ENCODE measurements at regions not wholly inside any gene's neighbourhood (a gene's known extent, or its start where the extent isn't known, plus 50 kb on each side); places are given as distances from the start of the nearest gene placed in this dataset.

DNA sequence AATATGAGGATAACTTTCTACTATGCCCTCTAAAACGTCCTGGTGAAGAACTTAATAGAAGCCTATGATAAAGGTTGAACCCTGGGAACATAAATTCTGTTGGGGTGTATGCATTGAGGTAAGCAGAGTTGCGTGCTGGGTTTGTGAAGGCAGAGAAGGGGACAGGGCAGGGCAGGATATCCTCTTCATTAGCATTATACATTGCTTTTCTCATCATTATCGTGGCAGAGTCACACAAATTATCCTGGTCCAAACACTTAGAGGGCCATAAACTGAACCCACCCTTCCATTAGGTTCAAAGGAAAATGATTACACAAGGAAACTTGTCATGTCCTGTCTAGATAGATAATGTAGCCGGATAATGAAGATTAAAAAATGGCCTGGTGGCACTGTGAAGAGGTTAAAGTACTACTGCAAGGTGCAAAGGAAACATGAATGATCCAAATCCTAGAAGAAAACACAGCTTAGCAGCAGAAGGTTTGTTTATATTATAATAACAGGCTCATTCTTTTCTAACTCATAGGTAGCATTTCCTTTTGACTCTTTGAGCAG lies 189.1 kb downstream of the SPCS3 start:
- Mint-ChIP-seq H3K4me3 (ENCODE audit: low read depth) (no peak overlapping the region), H3K9me3 (ENCODE audit: low read depth) (peaks cover 2% of the 10 kb centered on the region), H3K4me1 (ENCODE audit: low read depth) (no peaks in the 10 kb centered on the region), H3K36me3 (ENCODE audit: insufficient read depth) (no peaks in the 10 kb centered on the region), H3K27ac (no peak overlapping the region), H3K27me3 (no peaks in the 10 kb centered on the region)
- TF ChIP-seq, protein P1, sequence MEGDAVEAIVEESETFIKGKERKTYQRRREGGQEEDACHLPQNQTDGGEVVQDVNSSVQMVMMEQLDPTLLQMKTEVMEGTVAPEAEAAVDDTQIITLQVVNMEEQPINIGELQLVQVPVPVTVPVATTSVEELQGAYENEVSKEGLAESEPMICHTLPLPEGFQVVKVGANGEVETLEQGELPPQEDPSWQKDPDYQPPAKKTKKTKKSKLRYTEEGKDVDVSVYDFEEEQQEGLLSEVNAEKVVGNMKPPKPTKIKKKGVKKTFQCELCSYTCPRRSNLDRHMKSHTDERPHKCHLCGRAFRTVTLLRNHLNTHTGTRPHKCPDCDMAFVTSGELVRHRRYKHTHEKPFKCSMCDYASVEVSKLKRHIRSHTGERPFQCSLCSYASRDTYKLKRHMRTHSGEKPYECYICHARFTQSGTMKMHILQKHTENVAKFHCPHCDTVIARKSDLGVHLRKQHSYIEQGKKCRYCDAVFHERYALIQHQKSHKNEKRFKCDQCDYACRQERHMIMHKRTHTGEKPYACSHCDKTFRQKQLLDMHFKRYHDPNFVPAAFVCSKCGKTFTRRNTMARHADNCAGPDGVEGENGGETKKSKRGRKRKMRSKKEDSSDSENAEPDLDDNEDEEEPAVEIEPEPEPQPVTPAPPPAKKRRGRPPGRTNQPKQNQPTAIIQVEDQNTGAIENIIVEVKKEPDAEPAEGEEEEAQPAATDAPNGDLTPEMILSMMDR (IDR thresholded peaks at IDR 0.05; ENCODE audit: unreplicated experiment): no peak
- no peak for DNase-seq (ENCODE audit: low spot score, unreplicated experiment)

DNA sequence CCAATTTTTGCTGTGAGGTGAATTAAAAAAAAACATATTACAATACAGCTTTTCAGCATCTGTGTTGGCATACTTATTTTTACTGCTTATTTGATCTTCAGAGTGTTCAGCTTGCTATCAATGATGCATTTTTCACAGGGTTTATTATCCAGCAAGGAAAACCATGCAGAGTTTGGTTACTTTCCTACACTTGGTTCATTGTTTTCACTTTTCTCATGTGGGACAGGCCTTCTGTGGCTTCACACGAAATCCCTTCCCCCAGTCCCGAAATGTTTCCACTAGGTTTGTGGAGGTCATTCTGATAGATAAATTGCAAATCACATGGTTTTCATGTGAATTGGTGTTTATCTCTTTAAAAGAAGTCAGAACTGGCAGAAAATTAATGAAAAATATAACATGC lies 205.8 kb downstream of the SPCS3 start:
- no peaks in the 10 kb centered on the region for H3K36me3 Mint-ChIP-seq (ENCODE audit: insufficient read depth)
- H3K27ac Mint-ChIP-seq: no peak overlapping the region
- peaks cover 10% of the 10 kb centered on the region for H3K4me1 Mint-ChIP-seq (ENCODE audit: low read depth)
- no peak overlapping the region for H3K4me3 Mint-ChIP-seq (ENCODE audit: low read depth)
- H3K9me3 Mint-ChIP-seq (ENCODE audit: low read depth): no peaks in the 10 kb centered on the region
- TF ChIP-seq, protein P1 (IDR thresholded peaks at IDR 0.05; ENCODE audit: unreplicated experiment): no peak
- no peak for DNase-seq (ENCODE audit: low spot score, unreplicated experiment)
- H3K27me3 Mint-ChIP-seq: no peaks in the 10 kb centered on the region

DNA sequence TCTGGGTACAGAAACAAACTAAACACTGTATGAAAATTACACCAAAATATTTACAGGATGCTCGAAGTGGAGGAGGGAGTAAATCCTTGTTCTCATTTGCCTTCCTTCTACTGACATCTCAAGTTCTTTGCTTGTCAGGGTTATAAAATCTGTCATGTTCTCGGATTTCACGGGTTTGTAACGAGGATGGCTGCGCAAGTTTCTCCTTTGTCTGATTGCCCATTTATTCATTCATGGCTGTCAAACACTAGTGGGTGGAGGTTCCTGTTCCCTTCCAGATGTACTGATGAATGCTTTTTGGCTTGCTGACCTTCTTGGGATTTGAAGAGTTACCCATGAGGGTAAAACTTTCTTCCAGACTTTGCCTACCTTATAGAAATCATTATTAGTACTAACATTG lies 206.9 kb downstream of the SPCS3 start:
- DNase-seq (ENCODE audit: low spot score, unreplicated experiment): no peak
- H3K4me1 Mint-ChIP-seq (ENCODE audit: low read depth): peaks cover 10% of the 10 kb centered on the region
- no peaks in the 10 kb centered on the region for H3K36me3 Mint-ChIP-seq (ENCODE audit: insufficient read depth)
- no peak overlapping the region for H3K4me3 Mint-ChIP-seq (ENCODE audit: low read depth)
- H3K27ac Mint-ChIP-seq: no peak overlapping the region
- no peaks in the 10 kb centered on the region for H3K27me3 Mint-ChIP-seq
- H3K9me3 Mint-ChIP-seq (ENCODE audit: low read depth): no peaks in the 10 kb centered on the region
- TF ChIP-seq, protein P1 (IDR thresholded peaks at IDR 0.05; ENCODE audit: unreplicated experiment): no peak

DNA sequence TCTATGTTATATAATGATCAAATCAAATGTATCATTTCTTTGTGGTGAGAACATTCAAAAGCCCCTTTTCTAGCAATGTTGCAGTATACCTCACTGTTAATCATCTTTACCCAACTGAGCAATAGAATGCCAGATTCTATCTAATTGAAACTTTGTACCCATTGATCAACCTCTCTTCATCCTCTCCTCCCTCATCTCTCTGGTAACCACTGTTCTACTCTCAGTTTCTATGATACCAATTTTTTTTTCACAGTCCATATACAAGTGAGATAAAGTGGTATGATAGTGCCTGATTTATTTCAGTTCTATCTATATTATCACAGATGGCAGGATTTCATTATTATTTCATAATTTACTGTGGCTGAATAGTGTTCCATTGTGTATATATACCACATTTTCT lies 209.8 kb downstream of the SPCS3 start:
- TF ChIP-seq, protein P1 (IDR thresholded peaks at IDR 0.05; ENCODE audit: unreplicated experiment): no peak
- Mint-ChIP-seq H3K27ac (no peak overlapping the region), H3K27me3 (no peaks in the 10 kb centered on the region), H3K4me1 (ENCODE audit: low read depth) (peaks cover 10% of the 10 kb centered on the region), H3K4me3 (ENCODE audit: low read depth) (no peak overlapping the region), H3K36me3 (ENCODE audit: insufficient read depth) (no peaks in the 10 kb centered on the region), H3K9me3 (ENCODE audit: low read depth) (no peaks in the 10 kb centered on the region)
- no peak for DNase-seq (ENCODE audit: low spot score, unreplicated experiment)

DNA sequence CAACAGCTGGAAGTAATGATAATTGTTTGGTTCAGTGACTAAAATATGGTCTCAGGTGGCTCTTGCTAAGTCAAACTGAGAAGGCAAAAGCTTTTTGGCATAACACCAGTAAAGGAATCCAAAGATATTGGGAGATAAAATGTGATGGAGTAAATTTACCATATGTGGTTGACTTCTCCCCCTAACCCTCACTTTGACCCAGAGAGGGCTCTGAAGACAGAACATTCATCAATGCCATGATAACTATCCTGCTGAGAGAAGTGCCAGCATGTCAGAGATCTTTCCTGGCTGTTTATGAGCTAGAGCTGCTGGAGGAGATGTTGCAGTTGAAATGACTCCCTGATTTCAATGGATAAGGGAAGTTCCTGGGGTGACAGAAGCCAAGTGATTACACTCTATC lies 213.4 kb downstream of the SPCS3 start:
- TF ChIP-seq, protein P1 (IDR thresholded peaks at IDR 0.05; ENCODE audit: unreplicated experiment): no peak
- H3K36me3 Mint-ChIP-seq (ENCODE audit: insufficient read depth): no peaks in the 10 kb centered on the region
- H3K4me1 Mint-ChIP-seq (ENCODE audit: low read depth): peaks cover 4% of the 10 kb centered on the region
- no peak overlapping the region for H3K4me3 Mint-ChIP-seq (ENCODE audit: low read depth)
- H3K9me3 Mint-ChIP-seq (ENCODE audit: low read depth): no peaks in the 10 kb centered on the region
- no peaks in the 10 kb centered on the region for H3K27me3 Mint-ChIP-seq
- DNase-seq (ENCODE audit: low spot score, unreplicated experiment): no peak
- no peak overlapping the region for H3K27ac Mint-ChIP-seq

All from progenitor cell of endocrine pancreas (in vitro differentiated cells).